PC-3 (cell line): ENCODE measurements at regions not wholly inside any gene's neighbourhood (a gene's known extent, or its start where the extent isn't known, plus 50 kb on each side); places are given as distances from the start of the nearest gene placed in this dataset.

ENCODE experiments used
- ATAC-seq: fragments of 200-7000 bp; cut with Tn5 transposase; 2 replicates; pipeline ENCODE4 v1.9.1; 2020; ENCODE audit warnings: mild to moderate bottlenecking, moderate library complexity
- BruUV-seq: library from RNA; stranded (reverse); fragments of 400-500 nt; replicated peaks from 2 replicates; lab custom pipeline; 2021; lab: Mats Ljungman, UMichigan
- CTCF ChIA-PET: fragments of 300-600 bp; sonication (Branson Sonifier 250); formaldehyde crosslinking; loops from one replicate; lab custom pipeline; 2022; ENCODE audit warnings: antibody characterized with exemption; lab: Charles Lee
- POLR2A ChIA-PET: fragments of 300-600 bp; sonication (Branson Sonifier 250); formaldehyde crosslinking; loops from one replicate; lab custom pipeline; 2022; ENCODE audit warnings: antibody characterized with exemption; ENCODE audit not compliant: unreplicated experiment; lab: Charles Lee
- DNase-seq: peaks from one replicate; pipeline ENCODE4 v3.0.0-alpha.2; 2015
- H2AFZ ChIP-seq: fragments of 300-600 bp; sonication (generic); 2 replicates; pipeline ENCODE4 v1.6.0; 2016; ENCODE audit warnings: antibody characterized with exemption, low read length
- H3F3A ChIP-seq: fragments of 300-600 bp; sonication (generic); one replicate; pipeline ENCODE4 v1.6.0; 2017; ENCODE audit warnings: antibody characterized with exemption, low read length, control low read depth, mild to moderate bottlenecking; ENCODE audit not compliant: unreplicated experiment
- H3K27ac ChIP-seq: fragments of 300-600 bp; sonication (generic); 2 replicates; pipeline ENCODE4 v1.5.1; 2016; ENCODE audit warnings: mild to moderate bottlenecking, low read length
- H3K27me3 ChIP-seq: fragments of 300-600 bp; sonication (generic); 2 replicates; pipeline ENCODE4 v1.6.1; 2016; ENCODE audit warnings: low read length, mixed read lengths
- H3K36me3 ChIP-seq: fragments of 300-600 bp; sonication (generic); 2 replicates; pipeline ENCODE4 v1.6.1; 2016; ENCODE audit warnings: low read depth, mixed run types, low read length, mixed read lengths
- H3K4me1 ChIP-seq: fragments of 300-600 bp; sonication (generic); 2 replicates; pipeline ENCODE4 v1.5.1; 2016; ENCODE audit warnings: low read length; ENCODE audit not compliant: insufficient read depth
- H3K4me2 ChIP-seq: fragments of 300-600 bp; sonication (generic); 2 replicates; pipeline ENCODE4 v1.6.0; 2016; ENCODE audit warnings: low read length
- H3K4me3 ChIP-seq: fragments of 300-600 bp; sonication (generic); 2 replicates; pipeline ENCODE4 v1.5.1; 2016; ENCODE audit warnings: mild to moderate bottlenecking, low read length, mixed read lengths
- H3K79me2 ChIP-seq: fragments of 300-600 bp; sonication (generic); 2 replicates; pipeline ENCODE4 v1.6.1; 2017; ENCODE audit warnings: low read length, mixed read lengths
- H3K9ac ChIP-seq: fragments of 300-600 bp; sonication (generic); 2 replicates; pipeline ENCODE4 v1.6.0; 2016; ENCODE audit warnings: mild to moderate bottlenecking, low read length
- H3K9me2 ChIP-seq: fragments of 300-600 bp; sonication (generic); replicated peaks from 2 replicates; pipeline ENCODE4 v1.6.1; 2016; ENCODE audit warnings: mixed run types, low read length, mixed read lengths
- H3K9me3 ChIP-seq: fragments of 300-600 bp; sonication (generic); 2 replicates; pipeline ENCODE4 v1.6.1; 2016; ENCODE audit warnings: low read length, mixed read lengths
- H4K20me1 ChIP-seq: fragments of 300-600 bp; sonication (generic); 2 replicates; pipeline ENCODE4 v1.6.1; 2016; ENCODE audit warnings: low read length, mixed read lengths
- EZH2 ChIP-seq: fragments of 300-600 bp; sonication (generic); IDR thresholded peaks from one replicate; pipeline ENCODE4 v1.6.1; 2017; ENCODE audit warnings: antibody characterized with exemption, mild to moderate bottlenecking, low read length; ENCODE audit not compliant: unreplicated experiment
- EZH2phosphoT487 ChIP-seq: fragments of 300-600 bp; sonication (generic); IDR thresholded peaks from 2 replicates; pipeline ENCODE4 v1.6.1; 2018; ENCODE audit warnings: mild to moderate bottlenecking, antibody characterized with exemption, low read length, borderline replicate concordance
- intact Hi-C: fragments of 100-400 bp; cut with micrococcal nuclease; formaldehyde crosslinking; loops from 2 replicates; pipeline ENCODE4 v1.9.0; 2023
- TF ChIP-seq, protein P1 (sequence below): fragments of 300-600 bp; sonication (generic); conservative IDR thresholded peaks from 2 replicates; pipeline ENCODE4 v1.5.1; 2017; ENCODE audit warnings: antibody characterized with exemption, low read depth, mild to moderate bottlenecking, low read length

DNA sequence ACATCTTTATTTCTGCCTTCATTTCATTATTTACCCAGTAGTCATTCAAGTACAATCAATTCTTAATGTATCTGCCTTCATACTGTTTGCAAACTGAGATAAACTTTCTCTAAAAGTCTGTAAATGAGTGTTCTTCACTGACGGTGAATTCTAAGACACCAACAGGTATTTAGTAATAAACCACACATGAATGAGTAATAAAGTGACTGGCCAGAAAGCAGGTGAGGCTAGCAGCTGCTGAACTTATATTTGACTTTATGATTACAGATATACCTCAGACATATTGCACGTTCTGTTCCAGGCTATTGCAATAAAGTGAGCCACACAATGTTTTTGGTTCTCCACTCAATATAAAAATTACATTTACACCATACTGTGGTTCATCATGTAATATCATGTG is 1894.0 kb upstream of the RAG2 start:
- Histone ChIP-seq H3F3A (no peaks in the 10 kb centered on the region), H3K4me1 (peaks cover 8% of the 10 kb centered on the region; the same call in 1 of the 2 replicates), H3K4me2 (no peak overlapping the region), H2AFZ (no peak overlapping the region), H3K9me2 (no peaks in the 10 kb centered on the region), H3K9me3 (no peaks in the 10 kb centered on the region), H4K20me1 (no peaks in the 10 kb centered on the region), H3K36me3 (no peaks in the 10 kb centered on the region), H3K27ac (no peak overlapping the region), H3K4me3 (no peak overlapping the region), H3K79me2 (no peaks in the 10 kb centered on the region), H3K9ac (no peak overlapping the region), H3K27me3 (no peaks in the 10 kb centered on the region)
- BruUV-seq, result no TSS peak
- CTCF ChIA-PET, result no interaction called here
- POLR2A ChIA-PET, result no interaction called here
- DNase-seq (peak; percentile 68), ATAC-seq (no peak)
- TF ChIP-seq EZH2phosphoT487, result no peak
- TF ChIP-seq, protein P1, sequence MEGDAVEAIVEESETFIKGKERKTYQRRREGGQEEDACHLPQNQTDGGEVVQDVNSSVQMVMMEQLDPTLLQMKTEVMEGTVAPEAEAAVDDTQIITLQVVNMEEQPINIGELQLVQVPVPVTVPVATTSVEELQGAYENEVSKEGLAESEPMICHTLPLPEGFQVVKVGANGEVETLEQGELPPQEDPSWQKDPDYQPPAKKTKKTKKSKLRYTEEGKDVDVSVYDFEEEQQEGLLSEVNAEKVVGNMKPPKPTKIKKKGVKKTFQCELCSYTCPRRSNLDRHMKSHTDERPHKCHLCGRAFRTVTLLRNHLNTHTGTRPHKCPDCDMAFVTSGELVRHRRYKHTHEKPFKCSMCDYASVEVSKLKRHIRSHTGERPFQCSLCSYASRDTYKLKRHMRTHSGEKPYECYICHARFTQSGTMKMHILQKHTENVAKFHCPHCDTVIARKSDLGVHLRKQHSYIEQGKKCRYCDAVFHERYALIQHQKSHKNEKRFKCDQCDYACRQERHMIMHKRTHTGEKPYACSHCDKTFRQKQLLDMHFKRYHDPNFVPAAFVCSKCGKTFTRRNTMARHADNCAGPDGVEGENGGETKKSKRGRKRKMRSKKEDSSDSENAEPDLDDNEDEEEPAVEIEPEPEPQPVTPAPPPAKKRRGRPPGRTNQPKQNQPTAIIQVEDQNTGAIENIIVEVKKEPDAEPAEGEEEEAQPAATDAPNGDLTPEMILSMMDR, result no peak
- TF ChIP-seq EZH2, result no peak
- intact Hi-C loops, result no loop called here

DNA sequence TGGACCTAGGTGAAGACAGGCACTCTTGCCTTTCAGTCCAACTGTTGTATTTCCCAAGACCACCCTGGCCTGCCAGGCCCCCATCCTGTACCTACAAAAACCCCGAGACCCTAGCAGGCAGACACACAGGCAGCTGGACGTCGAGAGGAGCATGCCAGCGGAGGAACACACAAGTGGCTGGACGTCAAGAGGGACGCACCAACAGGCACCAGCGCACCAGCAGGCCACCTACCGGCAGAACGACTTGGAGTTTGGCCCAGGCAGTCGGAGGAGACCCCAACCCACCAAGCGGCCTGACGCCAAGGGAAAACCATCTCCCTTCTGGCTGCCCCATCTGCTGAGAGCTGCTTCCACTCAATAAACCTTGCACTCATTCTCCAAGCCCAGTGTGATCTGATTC is 1883.4 kb upstream of the RAG2 start:
- TF ChIP-seq EZH2phosphoT487, result no peak
- TF ChIP-seq EZH2, result no peak
- TF ChIP-seq, protein P1, result no peak
- Histone ChIP-seq H3K79me2 (no peaks in the 10 kb centered on the region), H3K9me3 (no peaks in the 10 kb centered on the region), H3K9me2 (no peaks in the 10 kb centered on the region), H3K27me3 (no peaks in the 10 kb centered on the region), H3K9ac (no peak overlapping the region), H3K4me2 (no peak overlapping the region), H2AFZ (no peak overlapping the region), H3F3A (peaks cover 2% of the 10 kb centered on the region), H4K20me1 (no peaks in the 10 kb centered on the region), H3K27ac (no peak overlapping the region), H3K4me3 (no peak overlapping the region), H3K4me1 (peaks cover 6% of the 10 kb centered on the region), H3K36me3 (no peaks in the 10 kb centered on the region)
- BruUV-seq, result no TSS peak
- POLR2A ChIA-PET, result no interaction called here
- CTCF ChIA-PET, result no interaction called here
- ATAC-seq (no peak), DNase-seq (no peak)
- intact Hi-C loops, result no loop called here

DNA sequence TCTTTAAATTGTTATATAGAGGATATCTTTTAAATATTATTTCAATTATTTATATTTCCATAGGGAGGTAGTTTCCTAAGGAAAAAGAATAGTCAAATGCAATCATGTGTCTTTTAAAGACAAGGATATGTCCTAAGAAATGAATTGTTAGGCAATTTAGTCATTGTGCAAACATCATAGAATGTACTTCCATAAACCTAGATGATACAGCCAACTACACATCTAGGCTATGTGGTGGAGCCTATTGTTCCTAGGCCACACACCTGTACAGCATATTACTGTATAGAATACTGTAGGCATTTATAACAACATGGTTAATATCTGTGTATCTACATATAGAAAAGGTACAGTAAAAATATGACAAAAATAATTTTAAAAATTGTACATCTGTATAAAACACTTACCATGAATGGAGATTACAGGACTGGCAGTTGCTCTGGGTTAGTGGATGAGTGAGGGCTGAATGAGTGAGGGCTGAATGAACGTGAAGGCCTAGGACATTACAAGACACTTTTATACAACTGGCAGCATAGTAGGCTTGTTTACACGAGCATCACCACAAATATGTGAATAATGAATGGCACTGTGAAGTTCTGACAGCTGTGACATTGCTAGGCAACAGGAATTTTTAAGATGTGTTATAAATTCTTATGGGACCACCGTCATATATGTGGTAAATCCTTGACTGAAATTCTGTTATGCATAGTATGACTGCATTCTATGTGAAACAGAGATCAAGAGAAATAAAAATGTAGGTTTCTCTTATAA is 1879.0 kb upstream of the RAG2 start:
- H4K20me1 ChIP-seq, result no peaks in the 10 kb centered on the region
- no peaks in the 10 kb centered on the region for H3K79me2 ChIP-seq
- H3K4me3 ChIP-seq, result no peak overlapping the region
- TF ChIP-seq, protein P1, result no peak
- TF ChIP-seq EZH2phosphoT487 (no peak), EZH2 (no peak)
- POLR2A ChIA-PET, result no interaction called here
- H3K27me3 ChIP-seq, result no peaks in the 10 kb centered on the region
- H3K9ac ChIP-seq, result no peak overlapping the region
- BruUV-seq, result no TSS peak
- DNase-seq (peak; percentile 67), ATAC-seq (peak; percentile 99)
- CTCF ChIA-PET, result no interaction called here
- H3K36me3 ChIP-seq, result no peaks in the 10 kb centered on the region
- peaks cover 15% of the 10 kb centered on the region for H3K4me1 ChIP-seq
- H3K9me2 ChIP-seq, result no peaks in the 10 kb centered on the region
- intact Hi-C loops, result no loop called here
- no peak overlapping the region for H3K27ac ChIP-seq
- H3K9me3 ChIP-seq, result no peaks in the 10 kb centered on the region
- 0 out of 2 replicates have a peak overlapping the region, but pooled peaks have one; percentile 8 for H3K4me2 ChIP-seq
- H3F3A ChIP-seq, result peaks cover 5% of the 10 kb centered on the region
- H2AFZ ChIP-seq, result no peak overlapping the region
